A549 (cell line): ENCODE measurements at regions not wholly inside any gene's neighbourhood (a gene's known extent, or its start where the extent isn't known, plus 50 kb on each side); places are given as distances from the start of the nearest gene placed in this dataset.
A peak's percentile ranks its signal among the peaks of the same experiment; 100 is the strongest.

Source experiments
- ATAC-seq, 2 experiments: fragments of 200-7000 bp in 1 of 2; fragments of >200 bp in 1 of 2; cut with Nextera tagmentation in 1 of 2; cut with Tn5 transposase in 1 of 2; 3 replicates each; pipeline versions ENCODE4 v1.8.0 to v1.9.1; 2018 to 2020; ENCODE audit warnings: mild to moderate bottlenecking in 1 of 2, moderate library complexity in 1 of 2
- CTCF ChIA-PET: fragments of 300-600 bp; sonication (Branson Sonifier 250); formaldehyde crosslinking; extraction: SDS; loops from one replicate; lab custom pipeline; 2021; ENCODE audit warnings: antibody characterized with exemption, inconsistent platforms; lab: Yijun Ruan, JAX
- POLR2A ChIA-PET: fragments of 350-600 bp; formaldehyde crosslinking; extraction: SDS; loops from one replicate; lab custom pipeline; 2021; ENCODE audit warnings: antibody characterized with exemption, inconsistent platforms; lab: Yijun Ruan, JAX
- DNase-seq, 2 experiments: peaks; one replicate each; pipeline versions ENCODE4 v3.0.0 to v3.0.0-alpha.2; 2011 to 2016; ENCODE audit warnings: low read depth in 1 of 2, low spot score in 1 of 2
- FAIRE-seq: peaks from 2 replicates; lab custom pipeline; 2011; peaks lifted over from hg19 to GRCh38; lab: Jason Lieb, UNC
- H3K27ac ChIP-seq, 2 experiments: fragments of >200 bp; sonication (Bioruptor Twin); formaldehyde crosslinking; 3 replicates each; pipeline ENCODE4 v1.5.1; 2016 to 2017
- H3K4me1 ChIP-seq: fragments of >200 bp; sonication (Bioruptor Twin); formaldehyde crosslinking; 3 replicates; pipeline ENCODE4 v1.6.1; 2016
- H3K4me2 ChIP-seq: fragments of >200 bp; sonication (Bioruptor Twin); formaldehyde crosslinking; 3 replicates; pipeline ENCODE4 v1.6.1; 2016
- H3K4me3 ChIP-seq: fragments of >200 bp; sonication (Bioruptor Twin); formaldehyde crosslinking; 3 replicates; pipeline ENCODE4 v1.5.1; 2016
- H3K9me3 ChIP-seq: fragments of >200 bp; sonication (Bioruptor Twin); formaldehyde crosslinking; 3 replicates; pipeline ENCODE4 v1.6.1; 2016
- CBX2 ChIP-seq: fragments of 200-600 bp; sonication (generic); IDR thresholded peaks from 2 replicates; pipeline ENCODE4 v1.6.1; 2016; ENCODE audit warnings: low read depth, mild to moderate bottlenecking, borderline replicate concordance
- CEBPB ChIP-seq, 2 experiments: fragments of >200 bp in 1 of 2; sonication (Bioruptor Twin) in 1 of 2; formaldehyde crosslinking in 1 of 2; IDR thresholded peaks; 2 replicates each; pipeline ENCODE4 v1.6.1; 2012 to 2016
- CHD4 ChIP-seq: fragments of 200-600 bp; sonication (generic); IDR thresholded peaks from 2 replicates; pipeline ENCODE4 v1.6.1; 2016; ENCODE audit warnings: antibody characterized with exemption, mild to moderate bottlenecking, borderline replicate concordance
- EHF ChIP-seq: fragments of 250-450 bp; sonication (Bioruptor Pico); IDR thresholded peaks from 2 replicates; pipeline ENCODE4 v1.5.0; 2020; ENCODE audit warnings: mild to moderate bottlenecking
- FOSB ChIP-seq: fragments of 250-450 bp; sonication (Bioruptor Pico); IDR thresholded peaks from 2 replicates; pipeline ENCODE4 v1.5.0; 2020; ENCODE audit warnings: mild to moderate bottlenecking, moderate library complexity
- GATA3 ChIP-seq: IDR thresholded peaks from 2 replicates; pipeline ENCODE4 v1.6.1; 2012; ENCODE audit warnings: borderline replicate concordance
- HOXB13 ChIP-seq: fragments of 250-450 bp; sonication (Bioruptor Pico); IDR thresholded peaks from 2 replicates; pipeline ENCODE4 v1.5.0; 2020; ENCODE audit warnings: low read depth, mild to moderate bottlenecking, moderate library complexity
- HOXB5 ChIP-seq: fragments of 250-450 bp; sonication (Bioruptor Pico); IDR thresholded peaks from 2 replicates; pipeline ENCODE4 v1.5.0; 2020; ENCODE audit warnings: mild to moderate bottlenecking, moderate library complexity
- JUN ChIP-seq, 2 experiments: fragments of >200 bp; sonication (Bioruptor Twin); formaldehyde crosslinking; IDR thresholded peaks; 2 replicates in 1 of 2; 3 replicates in 1 of 2; pipeline ENCODE4 v1.6.1; 2016 to 2017
- JUNB ChIP-seq: fragments of >200 bp; sonication (Bioruptor Twin); formaldehyde crosslinking; IDR thresholded peaks from 2 replicates; pipeline ENCODE4 v1.6.1; 2016
- KDM5A ChIP-seq: fragments of 200-600 bp; sonication (generic); IDR thresholded peaks from 2 replicates; pipeline ENCODE4 v1.6.1; 2016; ENCODE audit warnings: antibody characterized with exemption, mild to moderate bottlenecking
- MAFK ChIP-seq: fragments of 450-650 bp; IDR thresholded peaks from 2 replicates; pipeline ENCODE4 v1.6.1; 2014; ENCODE audit not compliant: partially characterized antibody
- MAX ChIP-seq: IDR thresholded peaks from 2 replicates; pipeline ENCODE4 v1.6.1; 2012
- MAZ ChIP-seq: fragments of 150-350 bp; IDR thresholded peaks from 2 replicates; pipeline ENCODE4 v1.6.1; 2014; ENCODE audit warnings: antibody characterized with exemption, low read depth, low read length, borderline replicate concordance
- PBX3 ChIP-seq: IDR thresholded peaks from 2 replicates; pipeline ENCODE4 v1.6.1; 2012
- POLR2A ChIP-seq: IDR thresholded peaks from 2 replicates; pipeline ENCODE4 v1.6.1; 2012; ENCODE audit warnings: mild to moderate bottlenecking, low read length
- POLR2AphosphoS2 ChIP-seq: conservative IDR thresholded peaks from 2 replicates; pipeline ENCODE4 v1.6.1; 2012; ENCODE audit warnings: low read length, improper control_type of control experiment, inconsistent platforms
- ZC3H11A ChIP-seq: fragments of 450-650 bp; IDR thresholded peaks from 2 replicates; pipeline ENCODE4 v1.6.1; 2014; ENCODE audit warnings: antibody characterized with exemption, mild to moderate bottlenecking
- WGBS: methylation state at CpG from one replicate; pipeline ENCODE4 v1.1.6; 2017; ENCODE audit errors: missing lambda C conversion rate; 5-methylcytosine and 5-hydroxymethylcytosine counted together

DNA sequence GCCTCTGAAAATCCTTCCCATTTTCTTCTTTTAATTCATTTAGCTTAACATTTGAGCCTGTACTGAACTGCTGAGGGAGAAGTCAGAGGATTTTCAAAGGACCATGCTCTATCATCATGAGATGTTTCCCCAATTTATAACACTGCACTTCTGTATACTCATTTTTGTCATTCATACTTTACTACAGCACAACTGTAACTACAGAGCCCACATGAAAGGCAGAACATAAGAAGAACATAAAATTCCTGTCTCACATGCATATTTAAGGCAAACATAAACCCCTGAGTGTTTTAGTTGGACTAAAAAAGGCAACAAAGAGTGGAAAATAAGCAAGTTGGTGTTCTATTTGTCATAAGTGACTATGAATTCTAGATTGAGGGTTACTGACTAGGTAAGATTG lies 237.7 kb upstream of the ARPP21 start:
- Histone ChIP-seq H3K4me2 (no peak overlapping the region), H3K27ac (no peak overlapping the region), H3K4me3 (no peak overlapping the region), H3K9me3 (no peaks in the 10 kb centered on the region), H3K4me1 (no peaks in the 10 kb centered on the region)
- DNase-seq, result no peak
- TF ChIP-seq CEBPB (IDR thresholded peaks at IDR 0.05) (no peak), EHF (CRISPR knock-in tag) (no peak), HOXB13 (CRISPR knock-in tag) (no peak), KDM5A (no peak), MAZ (no peak), POLR2A (no peak), MAFK (no peak), PBX3 (no peak), GATA3 (no peak), HOXB5 (CRISPR knock-in tag) (no peak), ZC3H11A (no peak), MAX (no peak), JUNB (no peak)
- no peak for ATAC-seq
- ChIA-PET CTCF (no interaction called here), POLR2A (no interaction called here)
- no peak for FAIRE-seq

DNA sequence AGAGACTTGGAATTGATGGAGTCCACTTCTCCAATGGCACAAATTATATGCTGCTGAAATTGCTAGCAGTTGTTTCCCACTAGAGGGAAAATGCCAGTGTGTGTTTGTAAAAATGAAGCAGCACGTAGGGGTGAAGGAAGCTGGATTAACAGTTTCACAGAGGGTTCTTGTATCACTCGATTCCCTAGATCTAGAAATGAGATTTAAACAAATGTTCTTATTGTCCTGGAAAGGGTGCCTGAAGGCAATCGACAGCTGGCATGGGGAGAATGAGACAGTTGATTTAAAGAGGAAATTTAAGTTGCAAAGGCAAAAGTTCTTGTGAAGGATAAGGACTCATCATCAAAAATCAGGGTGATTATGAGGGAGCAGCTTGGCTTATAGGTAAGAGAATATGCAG lies 234.8 kb upstream of the ARPP21 start:
- H3K27ac ChIP-seq, result no peak overlapping the region
- no peak overlapping the region for H3K4me3 ChIP-seq
- ChIA-PET CTCF (no interaction called here), POLR2A (no interaction called here)
- no peak overlapping the region for H3K4me2 ChIP-seq
- H3K9me3 ChIP-seq, result no peaks in the 10 kb centered on the region
- H3K4me1 ChIP-seq, result no peaks in the 10 kb centered on the region
- TF ChIP-seq POLR2AphosphoS2, result no peak
- no peak for TF ChIP-seq CHD4
- TF ChIP-seq HOXB5 (CRISPR knock-in tag), result no peak
- TF ChIP-seq FOSB (CRISPR knock-in tag), result no peak
- no peak for FAIRE-seq
- DNase-seq, result no peak
- WGBS, result 26% methylated on average over 3 of the region's 3 CpGs
- no peak for ATAC-seq

DNA sequence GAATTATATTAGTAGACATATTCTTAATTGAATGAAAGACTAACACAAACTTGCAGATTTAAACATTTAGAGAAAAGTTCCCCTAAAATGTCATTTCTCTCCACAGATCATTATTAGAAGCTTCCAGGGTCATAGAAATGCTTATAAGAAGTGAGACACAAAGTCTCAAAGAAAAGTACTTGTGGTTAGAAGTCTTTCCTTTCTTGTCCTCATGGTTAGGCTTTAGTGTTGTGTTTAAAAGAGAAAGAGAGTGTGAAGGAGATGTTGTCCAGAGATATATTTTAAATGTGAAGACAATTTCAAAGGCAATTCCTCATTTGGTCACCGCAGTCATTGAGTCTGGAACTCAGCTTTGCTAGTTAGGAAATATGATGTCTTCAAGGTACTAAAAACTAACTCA lies 230.4 kb upstream of the ARPP21 start:
- H3K4me2 ChIP-seq, result no peak overlapping the region
- 70% methylated on average over 1 of the region's 1 CpG for WGBS
- ATAC-seq (no peak), FAIRE-seq (no peak), DNase-seq (no peak)
- no peak overlapping the region for H3K27ac ChIP-seq
- no peaks in the 10 kb centered on the region for H3K9me3 ChIP-seq
- H3K4me3 ChIP-seq, result no peak overlapping the region
- ChIA-PET CTCF (no interaction called here), POLR2A (no interaction called here)
- no peak for TF ChIP-seq PBX3
- no peak for TF ChIP-seq EHF (CRISPR knock-in tag)
- H3K4me1 ChIP-seq, result no peaks in the 10 kb centered on the region

GRCh38 chr3:35409991-35410390 lies 229.3 kb upstream of the ARPP21 start:
- CTCF ChIA-PET, result no interaction called here
- FAIRE-seq, result no peak
- no peak for ATAC-seq

DNA sequence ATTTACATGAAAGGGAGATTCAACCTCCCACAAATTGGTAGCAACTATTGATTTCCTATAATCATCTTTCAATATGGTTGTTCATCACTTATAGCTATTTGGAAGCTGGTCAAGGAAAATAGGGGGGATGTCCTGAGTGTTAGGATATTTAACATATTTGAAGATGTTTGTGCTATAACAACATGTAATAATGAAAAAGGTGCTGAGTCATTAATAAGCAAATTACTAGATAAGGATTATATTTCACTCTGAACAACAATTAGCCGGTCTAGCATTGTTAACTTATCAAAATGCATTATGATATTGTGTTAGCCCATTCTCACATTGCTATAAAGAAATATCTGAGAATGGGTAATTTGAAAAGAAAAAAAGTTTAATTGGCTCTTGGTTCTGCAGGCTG lies 225.8 kb upstream of the ARPP21 start:
- no peak for ATAC-seq
- no peak for FAIRE-seq
- TF ChIP-seq MAFK, result peak; percentile 85
- no peak for TF ChIP-seq GATA3
- no peak overlapping the region for H3K4me2 ChIP-seq
- CTCF ChIA-PET, result interaction anchor here (0.6 kb wide), 1 partner anchor 132 kb away, joined by 4 read pairs; no protein-coding TSS in a partner anchor
- 53% methylated on average over 1 of the region's 1 CpG for WGBS
- no peaks in the 10 kb centered on the region for H3K4me1 ChIP-seq
- DNase-seq, result no peak
- H3K27ac ChIP-seq, result no peak overlapping the region
- no peak overlapping the region for H3K4me3 ChIP-seq
- H3K9me3 ChIP-seq, result no peaks in the 10 kb centered on the region
- POLR2A ChIA-PET, result no interaction called here

More at GRCh38 chr3:35409991-35410390, 229.3 kb upstream of the ARPP21 start:
- no peaks in the 10 kb centered on the region for H3K4me1 ChIP-seq
- POLR2A ChIA-PET, result no interaction called here
- no peaks in the 10 kb centered on the region for H3K9me3 ChIP-seq
- H3K4me3 ChIP-seq, result no peak overlapping the region
- TF ChIP-seq FOSB (CRISPR knock-in tag) (no peak), JUN (IDR thresholded peaks at IDR 0.05) (no peak), MAFK (peak; percentile 83), CBX2 (no peak)
- 86% methylated on average over 1 of the region's 1 CpG for WGBS
- H3K27ac ChIP-seq, result no peak overlapping the region
- H3K4me2 ChIP-seq, result no peak overlapping the region
- no peak for DNase-seq
